GM23338 (cell line): ENCODE measurements at regions not wholly inside any gene's neighbourhood (a gene's known extent, or its start where the extent isn't known, plus 50 kb on each side); places are given as distances from the start of the nearest gene placed in this dataset.

Source experiments
- ATAC-seq: fragments of 200-7000 bp; cut with Tn5 transposase; 3 replicates; pipeline ENCODE4 v1.9.1; 2020
- DNase-seq: peaks from one replicate; pipeline ENCODE4 v3.0.0-alpha.2; 2015; ENCODE audit warnings: low spot score
- H2AFZ ChIP-seq: fragments of 200-600 bp; sonication (generic); 2 replicates; pipeline ENCODE4 v1.8.0; 2016; ENCODE audit warnings: antibody characterized with exemption, mild to moderate bottlenecking, moderate library complexity
- H3F3A ChIP-seq: fragments of 200-600 bp; sonication (generic); replicated peaks from 2 replicates; pipeline ENCODE4 v1.8.0; 2017; ENCODE audit warnings: antibody characterized with exemption, mixed run types, low read depth
- H3K27ac ChIP-seq: fragments of 200-600 bp; sonication (generic); 2 replicates; pipeline ENCODE4 v1.6.1; 2016; ENCODE audit warnings: low read depth
- H3K27me3 ChIP-seq: fragments of 200-600 bp; sonication (generic); 2 replicates; pipeline ENCODE4 v1.8.0; 2016; ENCODE audit warnings: mild to moderate bottlenecking, mixed run types, moderate library complexity; ENCODE audit not compliant: insufficient read depth
- H3K36me3 ChIP-seq: fragments of 200-600 bp; sonication (generic); 2 replicates; pipeline ENCODE4 v1.8.0; 2016; ENCODE audit warnings: mild to moderate bottlenecking; ENCODE audit not compliant: insufficient read depth
- H3K4me1 ChIP-seq: fragments of 200-600 bp; sonication (generic); 2 replicates; pipeline ENCODE4 v1.8.0; 2016; ENCODE audit warnings: mild to moderate bottlenecking, moderate library complexity; ENCODE audit not compliant: insufficient read depth
- H3K4me2 ChIP-seq: fragments of 200-600 bp; sonication (generic); 2 replicates; pipeline ENCODE4 v1.7.1; 2017; ENCODE audit warnings: mixed run types
- H3K4me3 ChIP-seq: fragments of 200-600 bp; sonication (generic); 2 replicates; pipeline ENCODE4 v1.6.1; 2016; ENCODE audit warnings: mixed run types
- H3K79me2 ChIP-seq: fragments of 200-600 bp; sonication (generic); replicated peaks from 2 replicates; pipeline ENCODE4 v1.8.0; 2017; ENCODE audit warnings: mild to moderate bottlenecking; ENCODE audit not compliant: insufficient read depth
- H3K9me2 ChIP-seq: fragments of 200-600 bp; sonication (generic); 2 replicates; pipeline ENCODE4 v1.8.0; 2017; ENCODE audit not compliant: insufficient read depth
- H4K20me1 ChIP-seq: fragments of 200-600 bp; sonication (generic); replicated peaks from 2 replicates; pipeline ENCODE4 v1.8.0; 2017; ENCODE audit warnings: mild to moderate bottlenecking; ENCODE audit not compliant: insufficient read depth
- H3K27ac Mint-ChIP-seq: 2 replicates; pipeline ENCODE4 v1.8.0; 2020; ENCODE audit warnings: inconsistent platforms, mild to moderate bottlenecking, moderate library complexity, mixed read lengths
- H3K27me3 Mint-ChIP-seq: 3 replicates; pipeline ENCODE4 v1.8.0; 2022; ENCODE audit warnings: low read depth, mild to moderate bottlenecking, moderate library complexity, mixed read lengths, inconsistent platforms; ENCODE audit not compliant: insufficient read depth, poor library complexity
- H3K36me3 Mint-ChIP-seq: 3 replicates; pipeline ENCODE4 v1.8.0; 2021; ENCODE audit warnings: low read depth, mild to moderate bottlenecking, inconsistent platforms, moderate library complexity, mixed read lengths
- H3K4me1 Mint-ChIP-seq: 3 replicates; pipeline ENCODE4 v1.8.0; 2020; ENCODE audit warnings: mild to moderate bottlenecking, inconsistent platforms, mixed read lengths
- H3K4me3 Mint-ChIP-seq: 3 replicates; pipeline ENCODE4 v1.8.0; 2021; ENCODE audit warnings: moderate library complexity, mild to moderate bottlenecking, inconsistent platforms, mixed read lengths
- H3K9me3 Mint-ChIP-seq: 3 replicates; pipeline ENCODE4 v1.8.0; 2020; ENCODE audit warnings: moderate library complexity, mild to moderate bottlenecking, inconsistent platforms, mixed read lengths
- CREB1 ChIP-seq: fragments of 250-450 bp; sonication (Bioruptor Pico); IDR thresholded peaks from 2 replicates; pipeline ENCODE4 v1.5.0; 2020; ENCODE audit warnings: low read depth, mild to moderate bottlenecking, moderate library complexity
- CTCF ChIP-seq, 2 experiments: fragments of 200-600 bp in 1 of 2; sonication (generic) in 1 of 2; conservative IDR thresholded peaks; 2 replicates each; pipeline versions ENCODE4 v1.5.1 to v1.6.1; 2016 to 2017; ENCODE audit warnings: antibody characterized with exemption in 2 of 2, low read depth in 2 of 2, mild to moderate bottlenecking in 2 of 2, moderate library complexity in 1 of 2
- ETS1 ChIP-seq: IDR thresholded peaks from 2 replicates; pipeline ENCODE4 v1.6.1; 2016; ENCODE audit warnings: antibody characterized with exemption
- EZH2 ChIP-seq: fragments of 200-600 bp; sonication (generic); IDR thresholded peaks from one replicate; pipeline ENCODE4 v1.8.0; 2017; ENCODE audit warnings: antibody characterized with exemption, mild to moderate bottlenecking, low read depth; ENCODE audit not compliant: unreplicated experiment
- EZH2phosphoT487 ChIP-seq: fragments of 200-600 bp; sonication (generic); IDR thresholded peaks from one replicate; pipeline ENCODE4 v1.8.1; 2018; ENCODE audit warnings: antibody characterized with exemption; ENCODE audit not compliant: unreplicated experiment
- JUNB ChIP-seq: IDR thresholded peaks from one replicate; pipeline ENCODE4 v1.6.1; 2016; ENCODE audit warnings: antibody characterized with exemption; ENCODE audit not compliant: unreplicated experiment
- NANOG ChIP-seq: IDR thresholded peaks from 2 replicates; pipeline ENCODE4 v1.6.1; 2016; ENCODE audit warnings: antibody characterized with exemption, borderline replicate concordance
- POLR2AphosphoS5 ChIP-seq: IDR thresholded peaks from 2 replicates; pipeline ENCODE4 v1.6.1; 2016; ENCODE audit warnings: antibody characterized with exemption, low read depth
- REST ChIP-seq: IDR thresholded peaks from one replicate; pipeline ENCODE4 v1.6.1; 2018; ENCODE audit warnings: antibody characterized with exemption; ENCODE audit not compliant: unreplicated experiment
- STAT1 ChIP-seq: IDR thresholded peaks from one replicate; pipeline ENCODE4 v1.6.1; 2016; ENCODE audit warnings: antibody characterized with exemption; ENCODE audit not compliant: unreplicated experiment
- ZNF114 ChIP-seq: fragments of 250-450 bp; sonication (Bioruptor Pico); IDR thresholded peaks from 2 replicates; pipeline ENCODE4 v1.5.0; 2020; ENCODE audit warnings: mild to moderate bottlenecking, moderate library complexity
- ZNF331 ChIP-seq: fragments of 250-450 bp; sonication (Bioruptor Pico); IDR thresholded peaks from 2 replicates; pipeline ENCODE4 v1.5.0; 2020; ENCODE audit warnings: low read depth, mild to moderate bottlenecking, moderate library complexity
- ZNF462 ChIP-seq: fragments of 250-450 bp; sonication (Bioruptor Pico); IDR thresholded peaks from 2 replicates; pipeline ENCODE4 v1.5.0; 2020; ENCODE audit warnings: mild to moderate bottlenecking, moderate library complexity

- H3K27ac ChIP-seq = no peak overlapping the region
- no peaks in the 10 kb centered on the region for H3K79me2 ChIP-seq
- H3K4me3 ChIP-seq = no peak overlapping the region
- Mint-ChIP-seq H3K36me3 (peaks cover 14% of the 10 kb centered on the region), H3K9me3 (peaks cover 18% of the 10 kb centered on the region), H3K27me3 (no peaks in the 10 kb centered on the region), H3K4me1 (peaks cover 15% of the 10 kb centered on the region), H3K4me3 (no peak overlapping the region), H3K27ac (no peak overlapping the region)
- H2AFZ ChIP-seq = no peak overlapping the region
- peaks cover 20% of the 10 kb centered on the region for H3K4me1 ChIP-seq
- no peak overlapping the region for H3K4me2 ChIP-seq
- DNase-seq = no peak
- no peaks in the 10 kb centered on the region for H3K36me3 ChIP-seq
- peaks cover 16% of the 10 kb centered on the region; the same call in 1 of the 2 replicates for H3K9me2 ChIP-seq
- no peaks in the 10 kb centered on the region for H4K20me1 ChIP-seq
- no peak for TF ChIP-seq REST
- TF ChIP-seq EZH2 = no peak
- no peak for TF ChIP-seq ZNF114 (CRISPR knock-in tag)
- TF ChIP-seq CREB1 (CRISPR knock-in tag) = no peak
- TF ChIP-seq JUNB = no peak
- no peak for TF ChIP-seq ETS1
- no peak for TF ChIP-seq STAT1
- no peak for TF ChIP-seq ZNF331 (CRISPR knock-in tag)
- TF ChIP-seq POLR2AphosphoS5 = no peak
- TF ChIP-seq ZNF462 (CRISPR knock-in tag) = no peak
- TF ChIP-seq CTCF (conservative IDR thresholded peaks at IDR 0.05; ENCODE audit: low read depth in 2 of 2) = no peak
- TF ChIP-seq EZH2phosphoT487 = no peak
- TF ChIP-seq NANOG = no peak
- no peaks in the 10 kb centered on the region for H3K27me3 ChIP-seq
- ATAC-seq = no peak
- no peaks in the 10 kb centered on the region for H3F3A ChIP-seq
Measured at GRCh38 chr15:26477044-26477443, 295.8 kb downstream of the GABRB3 start.
